Progenitor cell of endocrine pancreas (in vitro differentiated cells): ENCODE measurements at regions not wholly inside any gene's neighbourhood (a gene's known extent, or its start where the extent isn't known, plus 50 kb on each side); places are given as distances from the start of the nearest gene placed in this dataset.

Source experiments
- DNase-seq: peaks from one replicate; pipeline ENCODE4 v3.0.0; 2021; ENCODE audit warnings: low spot score; ENCODE audit not compliant: unreplicated experiment
- H3K27ac Mint-ChIP-seq: 2 replicates; pipeline ENCODE4 v1.8.0; 2021; ENCODE audit warnings: mild to moderate bottlenecking, moderate library complexity, mixed read lengths
- H3K27me3 Mint-ChIP-seq: 2 replicates; pipeline ENCODE4 v1.8.0; 2021; ENCODE audit warnings: mixed read lengths
- H3K36me3 Mint-ChIP-seq: 2 replicates; pipeline ENCODE4 v1.8.0; 2022; ENCODE audit warnings: mixed read lengths; ENCODE audit not compliant: insufficient read depth
- H3K4me1 Mint-ChIP-seq: 2 replicates; pipeline ENCODE4 v1.8.0; 2021; ENCODE audit warnings: low read depth, mixed read lengths
- H3K4me3 Mint-ChIP-seq: 2 replicates; pipeline ENCODE4 v1.8.0; 2021; ENCODE audit warnings: low read depth, mild to moderate bottlenecking, moderate library complexity, mixed read lengths
- H3K9me3 Mint-ChIP-seq: 2 replicates; pipeline ENCODE4 v1.8.0; 2021; ENCODE audit warnings: low read depth, mixed read lengths
- TF ChIP-seq, protein P1 (sequence below): fragments of 200-600 bp; sonication (generic); IDR thresholded peaks from one replicate; pipeline ENCODE4 v1.5.0; 2021; ENCODE audit warnings: antibody characterized with exemption, mild to moderate bottlenecking; ENCODE audit not compliant: unreplicated experiment

DNA sequence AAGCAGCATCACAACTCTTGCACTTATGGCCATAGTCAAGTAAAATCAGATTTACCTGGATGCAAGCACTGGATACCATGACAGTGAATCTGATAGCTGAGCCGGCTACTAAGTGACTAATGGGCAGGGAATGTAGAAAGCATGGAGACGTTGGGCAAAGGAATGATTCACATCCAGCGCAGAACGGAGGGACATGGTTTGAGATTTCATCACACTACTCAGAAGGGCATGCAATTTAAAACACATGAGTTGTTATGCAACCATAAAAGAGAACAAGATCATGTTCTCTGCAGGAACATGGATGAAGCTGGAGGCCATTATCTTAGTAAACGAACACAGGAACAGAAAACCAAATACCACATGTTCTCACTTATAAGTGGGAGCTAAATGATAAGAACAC, 169.1 kb upstream of the PIK3R1 start:
- Mint-ChIP-seq H3K4me1 (no peaks in the 10 kb centered on the region), H3K4me3 (no peak overlapping the region), H3K27me3 (no peaks in the 10 kb centered on the region), H3K27ac (no peak overlapping the region), H3K36me3 (peaks cover 7% of the 10 kb centered on the region), H3K9me3 (peaks cover 24% of the 10 kb centered on the region)
- TF ChIP-seq, protein P1, sequence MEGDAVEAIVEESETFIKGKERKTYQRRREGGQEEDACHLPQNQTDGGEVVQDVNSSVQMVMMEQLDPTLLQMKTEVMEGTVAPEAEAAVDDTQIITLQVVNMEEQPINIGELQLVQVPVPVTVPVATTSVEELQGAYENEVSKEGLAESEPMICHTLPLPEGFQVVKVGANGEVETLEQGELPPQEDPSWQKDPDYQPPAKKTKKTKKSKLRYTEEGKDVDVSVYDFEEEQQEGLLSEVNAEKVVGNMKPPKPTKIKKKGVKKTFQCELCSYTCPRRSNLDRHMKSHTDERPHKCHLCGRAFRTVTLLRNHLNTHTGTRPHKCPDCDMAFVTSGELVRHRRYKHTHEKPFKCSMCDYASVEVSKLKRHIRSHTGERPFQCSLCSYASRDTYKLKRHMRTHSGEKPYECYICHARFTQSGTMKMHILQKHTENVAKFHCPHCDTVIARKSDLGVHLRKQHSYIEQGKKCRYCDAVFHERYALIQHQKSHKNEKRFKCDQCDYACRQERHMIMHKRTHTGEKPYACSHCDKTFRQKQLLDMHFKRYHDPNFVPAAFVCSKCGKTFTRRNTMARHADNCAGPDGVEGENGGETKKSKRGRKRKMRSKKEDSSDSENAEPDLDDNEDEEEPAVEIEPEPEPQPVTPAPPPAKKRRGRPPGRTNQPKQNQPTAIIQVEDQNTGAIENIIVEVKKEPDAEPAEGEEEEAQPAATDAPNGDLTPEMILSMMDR, result no peak
- DNase-seq, result no peak

DNA sequence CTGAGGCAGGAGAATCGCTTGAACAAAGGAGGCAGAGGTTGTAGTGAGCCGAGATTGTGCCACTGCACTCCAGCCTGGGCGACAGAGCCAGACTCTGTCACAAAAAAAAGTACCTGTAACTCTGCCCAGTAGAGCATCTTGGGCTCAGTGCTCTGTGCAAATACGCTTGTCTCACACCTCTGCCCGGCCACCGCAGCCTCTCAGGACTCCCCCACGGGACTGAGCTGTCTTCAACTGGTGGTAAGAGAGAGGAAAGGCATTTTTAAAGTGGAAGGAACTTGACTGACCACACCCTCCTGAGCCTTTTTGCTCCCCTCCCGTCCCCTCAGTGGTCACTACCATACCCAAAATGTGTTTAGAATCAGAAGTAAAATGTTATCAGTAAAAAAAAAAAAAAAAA, 174.3 kb upstream of the PIK3R1 start:
- no peak for DNase-seq
- no peaks in the 10 kb centered on the region for H3K27me3 Mint-ChIP-seq
- no peak overlapping the region for H3K27ac Mint-ChIP-seq
- H3K4me1 Mint-ChIP-seq, result no peaks in the 10 kb centered on the region
- H3K4me3 Mint-ChIP-seq, result no peak overlapping the region
- no peaks in the 10 kb centered on the region for H3K36me3 Mint-ChIP-seq
- TF ChIP-seq, protein P1, result no peak
- H3K9me3 Mint-ChIP-seq, result peaks cover under 1% of the 10 kb centered on the region

DNA sequence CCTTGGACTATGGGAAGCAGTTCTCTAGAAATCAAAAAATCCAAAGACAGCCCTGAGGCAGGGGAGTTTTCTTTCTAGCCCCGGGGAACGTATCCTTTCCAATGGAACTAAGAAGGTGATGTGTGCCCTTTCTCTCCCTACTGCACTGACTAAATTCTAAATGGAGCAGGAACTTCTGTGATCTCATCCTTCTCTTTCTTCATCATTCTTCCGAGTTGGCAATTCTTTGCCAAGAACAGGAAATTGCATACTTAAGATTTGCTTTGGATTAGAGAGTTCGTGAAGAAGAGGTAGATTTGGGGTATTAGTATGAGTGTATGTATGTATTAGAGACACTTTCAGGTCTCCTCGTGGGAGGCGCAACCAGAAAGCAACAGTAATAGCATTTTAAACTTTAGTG, 178.0 kb upstream of the PIK3R1 start:
- Mint-ChIP-seq H3K36me3 (no peaks in the 10 kb centered on the region), H3K4me1 (peaks cover 25% of the 10 kb centered on the region), H3K27ac (no peak overlapping the region), H3K9me3 (peaks cover 5% of the 10 kb centered on the region), H3K4me3 (no peak overlapping the region), H3K27me3 (no peaks in the 10 kb centered on the region)
- TF ChIP-seq, protein P1, result no peak
- DNase-seq, result no peak

- Mint-ChIP-seq H3K27me3 (no peaks in the 10 kb centered on the region), H3K36me3 (no peaks in the 10 kb centered on the region), H3K9me3 (peaks cover 5% of the 10 kb centered on the region), H3K4me1 (peaks cover 34% of the 10 kb centered on the region), H3K27ac (no peak overlapping the region), H3K4me3 (no peak overlapping the region)
- DNase-seq, result no peak
- TF ChIP-seq, protein P1, result no peak
These were observed 181.5 kb upstream of the PIK3R1 start for GRCh38 chr5:68033961-68034571.

- DNase-seq, result no peak
- H3K27me3 Mint-ChIP-seq, result no peaks in the 10 kb centered on the region
- no peak overlapping the region for H3K27ac Mint-ChIP-seq
- TF ChIP-seq, protein P1, result no peak
- peaks cover 34% of the 10 kb centered on the region for H3K4me1 Mint-ChIP-seq
- H3K36me3 Mint-ChIP-seq, result no peaks in the 10 kb centered on the region
- no peak overlapping the region for H3K4me3 Mint-ChIP-seq
- peaks cover 5% of the 10 kb centered on the region for H3K9me3 Mint-ChIP-seq
These were observed 182.5 kb upstream of the PIK3R1 start for GRCh38 chr5:68033029-68033428.
